Vagina (tissue), 2 donors: ENCODE measurements at regions not wholly inside any gene's neighbourhood (a gene's known extent, or its start where the extent isn't known, plus 50 kb on each side); places are given as distances from the start of the nearest gene placed in this dataset.
"Not testable (repeated sequence)": the region's sequence is repeated elsewhere in the genome, so short reads cannot be mapped to it uniquely, and the experiment has no call there.

Experiments
- DNase-seq, 2 donors: peaks; one replicate each; pipeline ENCODE4 v3.0.0-alpha.2; 2017; ENCODE audit errors: extremely low spot score in 2 of 2
- H3K27ac ChIP-seq: fragments of 200-600 bp; sonication (generic); one replicate; pipeline ENCODE4 v1.5.1; 2019
- H3K27me3 ChIP-seq: fragments of 200-600 bp; sonication (generic); one replicate; pipeline ENCODE4 v1.5.1; 2019
- H3K36me3 ChIP-seq, 2 donors: fragments of 200-600 bp; sonication (generic); one replicate each; pipeline ENCODE4 v1.5.1; 2017 to 2019
- H3K4me1 ChIP-seq: fragments of 200-600 bp; sonication (generic); one replicate; pipeline ENCODE4 v1.5.1; 2019
- H3K4me3 ChIP-seq, 2 donors: fragments of 200-600 bp; sonication (generic); 1 replicate in 1 of 2; 2 replicates in 1 of 2; pipeline ENCODE4 v1.5.1; 2016 to 2019
- H3K9me3 ChIP-seq: fragments of 200-600 bp; sonication (generic); one replicate; pipeline ENCODE4 v1.5.1; 2019
- POLR2A ChIP-seq, 2 donors: fragments of 450-650 bp; IDR thresholded peaks; one replicate each; pipeline ENCODE4 v1.6.1; 2017; ENCODE audit warnings: antibody characterized with exemption in 2 of 2, mild to moderate bottlenecking in 2 of 2, moderate library complexity in 2 of 2
- POLR2AphosphoS5 ChIP-seq, 2 donors: sonication (generic); formaldehyde crosslinking; IDR thresholded peaks; one replicate each; pipeline ENCODE4 v1.9.0; 2017; ENCODE audit warnings: antibody characterized with exemption in 2 of 2, mild to moderate bottlenecking in 2 of 2, low read depth in 1 of 2; ENCODE audit not compliant: insufficient read depth in 1 of 2
- intact Hi-C: fragments of 100-400 bp; cut with DNase I; formaldehyde crosslinking; loops from one replicate; pipeline ENCODE4 v1.15.1; 2023
- TF ChIP-seq, protein P1 (sequence below), 3 experiments: fragments of 450-650 bp in 2 of 3; fragments of 200-600 bp in 1 of 3; sonication (generic) in 1 of 3; IDR thresholded peaks; one replicate each; pipeline ENCODE4 v1.5.1; 2017 to 2019; ENCODE audit warnings: antibody characterized with exemption in 3 of 3, mild to moderate bottlenecking in 2 of 3, moderate library complexity in 2 of 3

DNA sequence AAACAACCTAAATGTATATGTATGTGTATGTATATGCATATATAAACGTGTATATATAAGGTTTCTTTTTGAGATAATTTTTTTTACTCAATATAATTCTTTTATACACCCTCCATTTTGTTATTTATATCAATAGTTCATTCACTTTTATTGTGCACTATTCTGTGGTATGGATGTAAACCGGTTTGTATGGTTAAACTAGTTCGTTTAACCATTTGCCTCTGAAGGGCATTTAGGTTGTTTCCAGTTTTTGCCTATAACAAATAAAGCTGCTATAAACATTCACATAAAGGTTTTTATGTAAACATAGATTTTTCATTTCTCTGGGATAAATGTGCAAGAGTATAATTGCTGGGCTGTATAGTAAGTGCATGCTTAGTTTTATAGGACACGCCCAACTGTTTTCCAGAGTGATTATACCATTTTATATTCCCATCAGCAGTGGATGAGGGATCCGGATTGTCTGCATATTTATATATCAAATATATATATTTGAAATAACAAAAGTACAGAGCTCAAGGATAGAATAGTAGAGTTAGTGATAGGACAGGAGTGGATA lies 380.3 kb downstream of the TSHZ3 start:
- Histone ChIP-seq H3K27ac (no peak overlapping the region), H3K36me3 (no peaks in the 10 kb centered on the region), H3K9me3 (no peaks in the 10 kb centered on the region), H3K27me3 (no peaks in the 10 kb centered on the region), H3K4me1 (no peaks in the 10 kb centered on the region), H3K4me3 (no peak overlapping the region)
- intact Hi-C loops, result no loop called here
- no peak for TF ChIP-seq POLR2A (IDR thresholded peaks at IDR 0.05)
- TF ChIP-seq, protein P1, sequence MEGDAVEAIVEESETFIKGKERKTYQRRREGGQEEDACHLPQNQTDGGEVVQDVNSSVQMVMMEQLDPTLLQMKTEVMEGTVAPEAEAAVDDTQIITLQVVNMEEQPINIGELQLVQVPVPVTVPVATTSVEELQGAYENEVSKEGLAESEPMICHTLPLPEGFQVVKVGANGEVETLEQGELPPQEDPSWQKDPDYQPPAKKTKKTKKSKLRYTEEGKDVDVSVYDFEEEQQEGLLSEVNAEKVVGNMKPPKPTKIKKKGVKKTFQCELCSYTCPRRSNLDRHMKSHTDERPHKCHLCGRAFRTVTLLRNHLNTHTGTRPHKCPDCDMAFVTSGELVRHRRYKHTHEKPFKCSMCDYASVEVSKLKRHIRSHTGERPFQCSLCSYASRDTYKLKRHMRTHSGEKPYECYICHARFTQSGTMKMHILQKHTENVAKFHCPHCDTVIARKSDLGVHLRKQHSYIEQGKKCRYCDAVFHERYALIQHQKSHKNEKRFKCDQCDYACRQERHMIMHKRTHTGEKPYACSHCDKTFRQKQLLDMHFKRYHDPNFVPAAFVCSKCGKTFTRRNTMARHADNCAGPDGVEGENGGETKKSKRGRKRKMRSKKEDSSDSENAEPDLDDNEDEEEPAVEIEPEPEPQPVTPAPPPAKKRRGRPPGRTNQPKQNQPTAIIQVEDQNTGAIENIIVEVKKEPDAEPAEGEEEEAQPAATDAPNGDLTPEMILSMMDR (IDR thresholded peaks at IDR 0.05), result no peak
- no peak for TF ChIP-seq POLR2AphosphoS5 (IDR thresholded peaks at IDR 0.05; ENCODE audit: insufficient read depth in 1 of 2, low read depth in 1 of 2)
- DNase-seq, result no peak

- H3K27me3 ChIP-seq, result no peaks in the 10 kb centered on the region
- no peaks in the 10 kb centered on the region for H3K9me3 ChIP-seq
- no peaks in the 10 kb centered on the region for H3K36me3 ChIP-seq
- intact Hi-C loops, result no loop called here
- TF ChIP-seq, protein P1 (IDR thresholded peaks at IDR 0.05), result no peak
- TF ChIP-seq POLR2A (IDR thresholded peaks at IDR 0.05) (no peak), POLR2AphosphoS5 (IDR thresholded peaks at IDR 0.05; ENCODE audit: insufficient read depth in 1 of 2, low read depth in 1 of 2) (no peak)
- DNase-seq, result no peak
- H3K4me1 ChIP-seq, result no peaks in the 10 kb centered on the region
- H3K27ac ChIP-seq, result no peak overlapping the region
- no peak overlapping the region for H3K4me3 ChIP-seq
These were observed 381.0 kb downstream of the TSHZ3 start for GRCh38 chr19:30968210-30968609.

GRCh38 chr19:30966486-30966885 lies 382.8 kb downstream of the TSHZ3 start:
- no peaks in the 10 kb centered on the region for H3K36me3 ChIP-seq
- no peak for TF ChIP-seq POLR2AphosphoS5 (IDR thresholded peaks at IDR 0.05; ENCODE audit: insufficient read depth in 1 of 2, low read depth in 1 of 2)
- no peaks in the 10 kb centered on the region for H3K27me3 ChIP-seq
- no peak for DNase-seq
- no peak overlapping the region for H3K4me3 ChIP-seq
- H3K9me3 ChIP-seq, result no peaks in the 10 kb centered on the region
- no peaks in the 10 kb centered on the region for H3K4me1 ChIP-seq
- no peak overlapping the region for H3K27ac ChIP-seq
- intact Hi-C loops, result no loop called here

DNA sequence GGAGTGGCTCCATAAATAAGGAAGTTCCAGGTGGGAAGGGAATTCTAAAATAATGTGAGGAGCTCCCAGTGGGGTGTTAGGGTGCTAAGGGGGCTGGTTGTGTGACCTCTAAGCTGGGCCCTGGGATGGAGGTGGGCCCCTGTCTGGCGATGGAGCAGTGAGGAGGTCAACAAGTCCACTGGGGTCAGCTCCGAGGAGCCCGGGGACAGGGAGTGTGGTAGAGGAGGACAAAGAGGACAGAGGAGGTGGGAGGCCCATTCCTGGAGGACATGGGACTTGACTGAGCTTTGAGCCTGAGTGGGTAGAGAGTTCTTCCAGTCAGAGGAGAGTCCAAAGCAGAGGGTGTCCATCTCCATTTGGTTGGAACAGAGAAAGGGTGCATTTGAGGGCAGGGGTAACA lies 390.2 kb downstream of the TSHZ3 start:
- no peak for DNase-seq
- intact Hi-C loops, result no loop called here
- H3K36me3 ChIP-seq, result no peaks in the 10 kb centered on the region

DNA sequence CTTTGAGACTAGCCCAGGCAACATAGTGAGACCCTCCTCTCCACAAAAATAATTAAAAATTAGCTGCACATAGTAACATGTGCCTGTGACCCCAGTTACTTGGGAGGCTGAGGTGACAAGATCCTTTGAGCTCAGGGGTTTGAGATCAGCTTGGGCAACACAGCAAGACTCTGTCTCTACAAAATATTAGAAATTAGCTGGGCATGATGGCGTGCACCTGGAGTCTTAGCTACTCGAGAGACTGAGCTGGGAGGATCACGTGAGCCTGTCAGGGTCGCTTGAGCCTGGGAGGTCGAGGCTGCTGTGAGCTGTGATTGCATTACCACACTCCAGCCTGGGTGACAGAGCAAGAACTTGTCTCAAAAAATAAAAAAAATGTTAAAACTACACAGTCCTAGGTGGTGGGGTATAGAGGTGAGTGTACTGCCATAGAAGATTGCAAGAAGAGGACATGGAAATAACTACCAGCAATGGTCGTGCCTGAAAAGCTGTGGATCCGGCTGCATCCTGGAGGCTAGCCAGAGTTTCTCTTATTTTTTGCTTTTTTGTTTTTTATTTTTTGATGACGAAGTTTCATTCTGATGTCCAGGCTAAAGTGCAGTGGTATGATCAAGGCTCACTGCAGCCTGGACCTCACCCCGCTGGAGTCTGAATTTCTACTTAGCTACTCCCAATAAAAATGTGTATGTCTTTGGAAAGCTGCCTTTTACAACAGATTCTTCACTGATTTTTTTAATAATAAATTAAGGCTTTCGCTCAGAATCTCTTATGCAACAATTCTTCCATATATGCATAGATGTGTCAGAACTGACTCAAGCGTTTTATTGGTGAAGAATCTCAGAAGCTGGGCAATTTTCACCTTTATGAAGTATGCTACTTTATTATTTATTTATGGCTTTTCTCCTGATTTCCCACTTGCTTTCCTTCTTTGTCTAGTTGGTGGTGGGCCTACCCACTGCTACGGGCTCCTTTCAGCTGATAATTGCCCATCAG lies 393.8 kb downstream of the TSHZ3 start:
- H3K27ac ChIP-seq, result no peak overlapping the region
- intact Hi-C loops, result no loop called here
- no peak for TF ChIP-seq POLR2AphosphoS5 (IDR thresholded peaks at IDR 0.05; ENCODE audit: insufficient read depth in 1 of 2, low read depth in 1 of 2)
- TF ChIP-seq POLR2A (IDR thresholded peaks at IDR 0.05), result no peak
- TF ChIP-seq, protein P1 (IDR thresholded peaks at IDR 0.05), result no peak
- DNase-seq, result no peak
- no peaks in the 10 kb centered on the region for H3K9me3 ChIP-seq
- no peaks in the 10 kb centered on the region for H3K36me3 ChIP-seq
- H3K4me3 ChIP-seq, result no peak overlapping the region
- no peaks in the 10 kb centered on the region for H3K27me3 ChIP-seq
- no peaks in the 10 kb centered on the region for H3K4me1 ChIP-seq

More for the DNA sequence above, 390.2 kb downstream of the TSHZ3 start:
- H3K27ac ChIP-seq, result no peak overlapping the region
- H3K27me3 ChIP-seq, result no peaks in the 10 kb centered on the region
- TF ChIP-seq POLR2A (IDR thresholded peaks at IDR 0.05) (no peak), POLR2AphosphoS5 (IDR thresholded peaks at IDR 0.05; ENCODE audit: insufficient read depth in 1 of 2, low read depth in 1 of 2) (no peak)
- TF ChIP-seq, protein P1 (IDR thresholded peaks at IDR 0.05), result no peak
- H3K4me1 ChIP-seq, result no peaks in the 10 kb centered on the region
- no peaks in the 10 kb centered on the region for H3K9me3 ChIP-seq
- H3K4me3 ChIP-seq, result no peak overlapping the region

DNA sequence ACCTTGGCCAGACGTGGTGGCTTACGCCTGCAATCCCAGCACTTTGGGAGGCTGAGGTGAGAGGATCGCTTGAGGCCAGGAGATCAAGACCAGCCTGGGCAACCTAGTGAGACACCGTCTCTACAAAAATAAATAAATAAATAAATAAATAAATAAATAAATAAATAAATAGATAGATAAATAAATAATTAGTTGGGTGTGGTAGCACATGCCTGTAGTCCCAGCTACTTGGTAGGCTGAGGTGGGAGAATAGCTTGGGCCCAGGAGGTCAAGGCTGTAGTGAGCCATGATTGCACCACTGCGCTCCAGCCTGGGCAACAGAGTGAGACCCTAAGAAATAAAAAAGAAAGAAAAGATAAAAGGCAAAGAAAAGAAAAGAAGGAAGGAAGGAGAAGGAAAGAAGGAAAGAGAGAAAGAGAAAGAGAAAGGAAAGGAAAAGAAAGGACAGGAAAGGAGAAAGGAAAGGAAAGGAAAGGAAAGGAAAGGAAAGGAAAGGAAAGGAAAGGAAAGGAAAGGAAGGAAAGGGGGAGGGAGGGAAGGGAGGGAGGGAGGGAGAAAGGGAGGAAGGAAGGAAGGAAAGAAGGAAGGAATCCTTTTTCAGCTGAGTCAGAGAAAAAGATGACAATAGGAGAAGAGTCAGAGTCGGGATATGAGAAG lies 404.8 kb downstream of the TSHZ3 start:
- H3K4me1 ChIP-seq, H3K36me3 ChIP-seq, H3K27me3 ChIP-seq, H3K27ac ChIP-seq, intact Hi-C loops, H3K4me3 ChIP-seq, H3K9me3 ChIP-seq: not testable (repeated sequence)
- peak in 1 of 2 donors; percentile 6 for DNase-seq
